ENCODE measurements at regions not wholly inside any gene's neighbourhood (a gene's known extent, or its start where the extent isn't known, plus 50 kb on each side); places are given as distances from the start of the nearest gene placed in this dataset.

DNA sequence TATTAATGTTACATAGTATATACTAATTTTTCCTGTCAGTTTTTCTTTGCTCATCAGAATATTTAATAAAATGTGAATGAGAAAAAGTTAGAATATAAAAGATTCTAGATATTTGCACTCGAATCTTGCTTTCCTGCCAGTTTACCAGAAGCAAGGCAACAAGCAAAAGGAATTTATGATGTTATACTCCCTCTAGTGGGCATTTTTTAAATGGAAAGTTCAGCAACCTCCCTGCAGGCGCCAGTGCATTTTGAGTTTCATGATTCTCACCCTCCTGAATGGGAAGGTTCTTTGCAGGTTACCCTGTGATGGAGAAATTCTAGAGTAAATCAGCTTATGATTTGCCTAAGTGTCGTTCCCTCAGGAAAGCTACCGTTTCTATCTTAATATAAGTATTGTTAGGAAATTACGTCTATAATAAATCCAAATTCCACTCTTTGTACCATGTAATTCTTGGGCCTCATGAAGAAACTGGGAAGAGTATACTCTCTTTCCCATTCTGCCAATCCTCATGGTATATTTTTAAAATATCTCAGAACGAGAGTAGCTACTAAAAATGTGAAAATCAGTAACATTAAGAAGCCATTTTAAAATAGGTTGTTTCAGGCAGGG lies 350.0 kb downstream of the CRPPA start:
- peak in 5 of 7 experiments; percentile 64 to 82 (median 65) for TF ChIP-seq CTCF (IDR thresholded peaks at IDR 0.05)
- TF ChIP-seq POLR2A (IDR thresholded peaks at IDR 0.05), result no peak
- no peak for TF ChIP-seq EP300 (IDR thresholded peaks at IDR 0.05)
